ENCODE measurements at regions not wholly inside any gene's neighbourhood (a gene's known extent, or its start where the extent isn't known, plus 50 kb on each side); places are given as distances from the start of the nearest gene placed in this dataset.
"Not testable (repeated sequence)": the region's sequence is repeated elsewhere in the genome, so short reads cannot be mapped to it uniquely, and the experiment has no call there.

DNA sequence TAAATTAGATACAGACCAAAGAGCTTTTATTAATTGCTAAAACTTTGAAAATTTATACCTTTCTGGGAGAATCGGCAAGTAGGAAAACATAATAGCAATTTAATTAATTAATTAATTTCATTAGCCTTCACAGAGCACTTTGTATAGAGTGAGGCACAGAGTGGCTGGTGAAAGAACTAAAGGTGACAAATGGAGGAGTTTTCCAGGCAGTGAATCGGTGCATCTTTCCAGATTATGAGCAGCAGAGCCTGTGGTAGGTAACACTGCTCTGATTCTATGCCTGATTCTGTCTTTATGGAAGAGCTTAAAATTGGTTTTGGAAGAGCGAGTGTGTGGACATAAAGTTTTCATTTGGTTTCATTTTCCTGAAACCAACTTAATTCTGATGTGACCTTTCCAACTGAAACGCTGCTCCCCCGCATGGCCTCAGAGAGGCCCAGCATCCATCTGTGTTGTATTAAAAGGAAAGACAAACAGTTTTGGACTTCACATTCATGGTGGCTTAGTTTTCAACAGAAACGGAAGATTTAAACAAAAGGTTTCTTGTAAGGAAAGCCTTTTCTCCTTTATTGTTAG, 188.9 kb upstream of the RPS23 start:
- no peak for DNase-seq

DNA sequence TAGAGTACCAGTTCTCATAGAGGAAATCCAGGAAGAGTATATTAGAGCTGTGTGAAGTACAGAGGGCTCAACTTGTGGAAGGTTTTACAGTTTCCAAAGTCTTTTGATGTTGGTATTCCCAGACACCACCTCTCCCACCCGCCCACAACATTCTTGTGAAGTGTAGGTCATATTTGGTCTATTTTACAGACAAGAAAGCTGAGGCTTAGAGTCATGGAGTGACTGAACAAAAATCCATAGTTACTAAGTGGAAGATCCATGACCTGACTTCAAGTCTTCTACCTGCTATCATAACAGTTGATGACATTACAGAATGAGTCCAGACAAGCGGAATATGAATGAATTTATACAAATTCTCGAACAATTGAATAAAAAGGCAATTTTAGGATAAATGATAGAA, 187.1 kb upstream of the RPS23 start:
- no peak for DNase-seq

DNA sequence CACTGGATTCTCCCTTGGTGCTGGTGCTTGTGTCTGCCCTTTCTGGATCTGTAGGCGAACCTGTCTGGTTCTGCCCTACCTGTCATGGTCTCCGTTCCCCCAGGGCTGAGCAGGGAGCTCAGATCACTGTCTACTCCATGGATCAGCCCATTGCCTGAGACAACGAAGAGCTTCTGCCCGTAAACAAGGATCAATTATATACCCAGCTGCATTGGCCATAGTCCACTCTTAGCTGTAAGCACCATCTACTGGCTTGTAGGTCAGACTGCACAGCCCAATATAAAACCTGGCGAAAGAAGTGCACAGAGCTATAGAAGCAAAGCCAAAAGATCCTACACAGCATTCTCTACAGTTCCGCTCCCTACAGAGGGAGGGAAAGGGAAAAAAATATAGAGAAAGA, 181.5 kb upstream of the RPS23 start:
- no peak for DNase-seq

DNA sequence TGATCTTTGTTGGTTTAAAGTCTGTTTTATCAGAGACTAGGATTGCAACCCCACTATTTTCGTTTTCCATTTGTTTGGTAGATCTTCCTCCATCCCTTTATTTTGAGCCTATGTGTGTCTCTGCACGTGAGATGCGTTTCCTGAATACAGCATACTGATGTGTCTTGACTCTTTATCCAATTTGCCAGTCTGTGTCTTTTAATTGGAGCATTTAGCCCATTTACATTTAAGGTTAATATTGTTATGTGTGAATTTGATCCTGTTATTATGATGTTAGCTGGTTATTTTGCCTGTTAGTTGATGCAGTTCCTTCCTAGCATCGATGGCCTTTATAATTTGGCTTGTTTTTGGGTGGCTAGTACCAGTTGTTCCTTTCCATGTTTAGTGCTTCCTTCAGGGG, 177.2 kb upstream of the RPS23 start:
- not testable (repeated sequence) for DNase-seq

DNA sequence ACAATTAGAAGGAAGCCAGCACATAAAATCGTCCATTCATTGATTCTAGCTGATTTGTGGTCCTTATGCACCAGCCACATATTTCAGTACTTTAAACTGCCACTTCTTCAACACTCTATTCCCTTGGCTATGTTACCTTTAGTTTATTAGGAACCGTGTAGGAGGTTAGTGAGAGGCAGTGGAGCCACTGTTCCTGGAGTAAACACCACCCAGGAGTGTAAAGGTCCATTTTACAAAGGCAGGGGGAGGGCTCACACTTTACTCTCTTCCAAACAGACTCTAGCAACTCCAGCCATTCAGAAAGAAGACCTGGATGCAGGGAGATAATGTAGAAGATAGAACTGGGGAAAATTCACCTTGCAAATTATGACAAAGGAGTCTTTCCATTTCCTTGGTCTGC, 170.2 kb upstream of the RPS23 start:
- DNase-seq, result no peak

DNA sequence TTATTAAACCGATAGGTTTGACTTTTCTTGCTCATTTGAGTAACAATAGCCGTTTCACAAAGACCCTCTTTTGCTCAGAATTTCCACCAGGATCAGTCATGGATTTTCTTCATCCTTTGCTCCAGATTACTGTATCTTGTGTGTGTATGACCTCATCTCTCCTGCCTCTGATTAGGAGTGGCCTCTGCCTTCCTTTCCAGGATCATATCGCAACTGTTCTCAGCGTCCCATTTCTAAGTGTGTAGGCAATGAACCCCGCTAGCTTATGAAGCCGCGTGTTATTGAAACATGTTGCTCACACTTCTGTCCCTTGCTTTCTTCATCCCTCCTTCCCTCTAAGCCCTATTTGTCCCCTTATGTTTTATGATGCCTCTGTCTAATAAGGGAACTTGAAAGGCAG, 169.8 kb upstream of the RPS23 start:
- DNase-seq, result no peak

DNA sequence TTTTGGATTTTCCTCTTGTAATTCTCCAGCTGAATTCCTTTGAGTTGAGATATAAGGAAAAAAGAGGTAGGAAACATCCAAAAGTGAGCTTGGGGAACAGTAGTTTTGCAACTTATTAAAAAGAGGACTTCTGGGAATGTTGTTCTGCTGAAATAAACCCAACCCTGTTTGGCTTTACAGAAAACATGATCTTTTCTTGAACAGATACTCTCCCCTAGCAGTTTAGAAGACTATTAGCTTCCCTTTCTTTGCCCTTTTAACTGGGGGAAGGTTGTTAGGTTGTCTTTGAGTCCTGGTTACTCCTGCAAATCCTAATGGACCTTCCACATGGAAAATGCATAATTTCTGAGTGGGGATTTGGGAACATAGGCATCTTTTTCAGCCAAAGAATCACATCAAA, 168.7 kb upstream of the RPS23 start:
- no peak for DNase-seq

DNA sequence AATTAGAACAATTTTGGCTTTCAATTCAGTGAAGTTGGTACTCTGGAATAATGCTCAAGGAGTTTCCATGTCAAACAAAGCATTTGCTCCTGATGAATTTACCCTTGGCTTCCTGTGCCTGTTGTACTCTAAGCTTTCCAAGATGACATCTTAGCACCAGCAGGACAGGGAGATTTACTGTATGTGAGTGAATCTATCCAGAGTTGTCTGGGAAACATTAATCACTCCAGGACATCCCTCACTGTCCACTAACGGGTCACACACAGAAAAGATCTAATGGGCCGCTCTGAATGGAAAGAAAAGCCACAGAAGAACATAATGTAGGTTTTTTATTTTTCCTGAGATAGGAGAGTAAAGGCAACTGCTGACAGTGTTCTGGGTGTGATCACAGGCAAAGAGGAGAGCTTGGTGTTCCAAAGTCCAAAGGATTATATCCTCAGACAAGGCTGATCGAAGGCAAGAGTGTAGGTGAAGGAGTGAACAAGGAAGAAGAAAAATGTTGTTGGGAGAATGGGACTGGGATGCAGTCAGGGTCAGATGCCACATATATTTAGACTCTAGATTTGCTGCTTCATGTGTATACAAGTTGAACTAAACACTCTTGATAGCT, 167.7 kb upstream of the RPS23 start:
- DNase-seq, result no peak

DNA sequence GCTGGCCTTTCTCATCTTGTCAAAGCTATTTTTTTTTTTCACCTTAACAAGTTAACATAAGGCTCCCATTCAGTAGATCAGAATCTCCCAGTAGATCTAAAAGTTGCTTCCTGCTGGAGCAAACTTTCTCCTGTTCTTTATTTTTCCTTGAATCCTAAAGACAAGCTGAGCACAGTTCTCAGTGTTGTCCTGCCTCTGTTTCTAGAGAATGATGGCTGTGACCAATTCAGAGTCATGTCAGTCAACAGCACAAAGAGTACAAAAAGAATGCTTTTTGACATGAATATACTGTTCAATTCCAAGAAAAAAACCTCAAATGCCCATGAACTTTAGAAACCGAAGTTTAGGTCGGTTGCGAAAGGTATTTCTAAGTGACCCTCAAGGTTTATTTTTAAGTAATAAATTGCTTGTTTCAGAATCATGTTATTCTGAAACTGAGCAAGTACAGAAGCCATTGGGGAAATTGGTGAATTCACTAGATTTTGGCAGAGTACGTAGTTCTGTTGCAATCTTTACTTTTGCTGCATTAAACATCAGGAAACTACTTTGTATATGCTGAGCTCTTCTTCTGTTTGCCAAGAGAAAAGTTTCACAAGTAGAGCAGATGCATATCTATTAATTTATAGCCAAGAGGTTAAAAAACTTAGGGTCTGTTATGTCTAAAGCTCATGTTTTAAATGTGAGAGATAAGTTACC, 161.7 kb upstream of the RPS23 start:
- DNase-seq, result no peak

DNA sequence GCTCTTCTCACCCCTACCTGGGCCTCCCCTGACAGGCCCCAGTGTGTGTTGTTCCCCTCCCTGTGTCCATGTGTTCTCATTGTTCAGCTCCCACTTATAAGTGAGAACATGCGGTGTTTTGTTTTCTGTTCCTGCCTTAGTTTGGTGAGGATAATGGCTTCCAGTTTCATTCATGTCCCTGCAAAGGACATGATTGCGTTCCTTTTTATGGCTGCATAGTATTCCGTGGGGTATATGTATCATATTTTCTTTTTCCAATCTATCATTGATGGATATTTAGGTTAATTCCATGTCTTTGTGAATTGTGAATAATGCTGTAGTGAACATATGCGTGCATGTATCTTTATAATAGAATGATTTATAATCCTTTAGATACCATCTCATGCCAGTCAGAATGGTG, 159.4 kb upstream of the RPS23 start:
- DNase-seq, result not testable (repeated sequence)

DNA sequence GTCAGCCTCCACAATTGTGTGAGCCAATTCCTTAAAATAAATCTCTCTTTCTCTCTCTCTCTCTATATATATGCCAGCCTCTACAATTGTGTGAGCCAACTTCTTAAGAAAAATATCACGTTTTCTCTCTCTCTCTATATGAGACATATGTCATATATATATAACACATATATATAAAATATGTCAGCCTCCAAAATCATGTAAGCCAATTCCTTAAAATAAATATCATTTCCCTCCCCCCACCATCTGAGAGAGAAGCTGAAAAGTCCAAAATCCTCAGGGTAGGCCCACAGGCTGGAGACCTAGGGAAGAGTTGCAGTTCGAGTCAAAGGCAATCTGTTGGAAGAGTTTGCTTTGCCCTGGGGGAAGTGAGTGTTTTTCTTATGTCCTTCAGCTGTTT, 158.1 kb upstream of the RPS23 start:
- no peak for DNase-seq

DNA sequence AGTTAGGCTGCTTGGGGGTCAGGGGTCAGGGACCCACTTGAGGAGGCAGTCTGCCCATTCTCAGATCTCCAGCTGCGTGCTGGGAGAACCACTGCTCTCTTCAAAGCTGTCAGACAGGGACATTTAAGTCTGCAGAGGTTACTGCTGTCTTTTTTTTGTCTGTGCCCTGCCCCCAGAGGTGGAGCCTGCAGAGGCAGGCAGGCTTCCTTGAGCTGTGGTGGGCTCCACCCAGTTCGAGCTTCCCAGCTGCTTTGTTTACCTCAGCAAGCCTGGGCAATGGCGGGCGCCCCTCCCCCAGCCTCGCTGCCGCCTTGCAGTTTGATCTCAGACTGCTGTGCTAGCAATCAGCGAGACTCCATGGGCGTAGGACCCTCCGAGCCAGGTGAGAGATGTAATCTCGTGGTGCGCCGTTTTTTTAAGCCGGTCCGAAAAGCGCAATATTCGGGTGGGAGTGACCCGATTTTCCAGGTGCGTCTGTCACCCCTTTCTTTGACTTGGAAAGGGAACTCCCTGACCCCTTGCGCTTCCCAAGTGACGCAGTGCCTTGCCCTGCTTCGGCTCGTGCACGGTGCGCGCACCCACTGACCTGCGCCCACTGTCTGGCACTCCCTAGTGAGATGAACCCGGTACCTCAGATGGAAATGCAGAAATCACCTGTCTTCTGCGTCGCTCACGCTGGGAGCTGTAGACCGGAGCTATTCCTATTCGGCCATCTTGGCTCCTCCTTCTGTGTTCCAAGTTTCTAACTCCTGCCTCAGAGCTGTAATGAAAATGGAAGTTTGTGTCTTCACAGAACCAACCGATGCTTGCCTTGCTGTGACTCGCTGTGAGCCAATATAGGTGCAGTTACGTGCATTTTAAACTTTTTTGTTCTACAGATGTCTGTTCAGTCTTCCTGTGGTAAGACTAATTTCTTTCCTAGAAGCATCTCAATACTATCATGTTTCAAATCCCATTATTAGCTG, 156.8 kb upstream of the RPS23 start:
- not testable (repeated sequence) for DNase-seq

DNA sequence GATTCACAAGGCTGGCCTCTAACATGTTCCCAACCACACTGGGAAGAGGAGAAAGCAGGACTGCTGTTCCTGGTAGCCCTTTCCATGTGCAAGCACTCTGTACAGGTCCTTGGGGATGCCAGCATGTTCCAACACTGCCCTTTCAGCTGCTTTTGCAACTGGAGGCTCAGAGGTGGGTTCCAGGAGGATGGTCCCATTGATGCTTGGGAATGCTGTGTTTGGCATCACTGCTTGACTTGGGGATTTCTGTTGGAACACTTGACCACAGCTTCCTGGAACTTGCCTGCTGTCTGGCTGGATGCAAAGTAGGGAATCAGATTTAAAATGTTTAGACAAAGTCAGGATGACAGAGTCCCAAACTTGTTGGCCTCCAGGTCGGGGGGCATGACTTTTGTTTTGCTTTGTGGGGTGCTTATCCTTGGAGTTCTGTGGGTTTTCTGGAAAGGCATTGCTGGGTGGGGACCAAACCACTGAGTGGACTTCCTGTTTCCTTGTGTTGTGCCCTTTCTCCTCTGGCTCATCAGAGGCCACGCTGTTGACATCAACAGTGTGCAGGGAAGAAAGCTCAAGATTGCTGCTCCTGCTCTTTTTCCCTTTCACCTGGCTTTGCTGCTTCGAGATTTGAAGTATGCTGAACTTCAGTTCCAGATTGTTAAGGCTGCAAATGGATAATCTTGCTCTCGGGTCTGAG, 148.5 kb upstream of the RPS23 start:
- no peak for DNase-seq

DNA sequence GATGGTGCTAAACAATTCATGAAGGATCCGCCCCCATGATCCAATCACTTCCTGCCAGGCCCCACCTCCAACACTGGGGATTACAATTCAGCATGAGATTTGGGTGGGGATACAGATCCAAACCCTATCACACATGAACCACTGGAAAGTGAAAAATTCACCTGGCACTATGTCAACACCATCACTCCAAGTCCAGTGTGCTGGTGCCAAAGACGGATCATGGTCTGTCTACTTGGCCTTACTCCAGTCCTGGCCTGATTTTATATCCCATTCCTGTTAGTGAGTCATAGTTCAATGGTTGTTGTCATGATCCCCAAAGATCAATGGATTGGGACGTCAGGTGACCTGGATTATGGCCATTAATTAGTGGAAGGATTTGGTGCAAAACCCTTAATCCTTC, 147.4 kb upstream of the RPS23 start:
- DNase-seq, result no peak

DNA sequence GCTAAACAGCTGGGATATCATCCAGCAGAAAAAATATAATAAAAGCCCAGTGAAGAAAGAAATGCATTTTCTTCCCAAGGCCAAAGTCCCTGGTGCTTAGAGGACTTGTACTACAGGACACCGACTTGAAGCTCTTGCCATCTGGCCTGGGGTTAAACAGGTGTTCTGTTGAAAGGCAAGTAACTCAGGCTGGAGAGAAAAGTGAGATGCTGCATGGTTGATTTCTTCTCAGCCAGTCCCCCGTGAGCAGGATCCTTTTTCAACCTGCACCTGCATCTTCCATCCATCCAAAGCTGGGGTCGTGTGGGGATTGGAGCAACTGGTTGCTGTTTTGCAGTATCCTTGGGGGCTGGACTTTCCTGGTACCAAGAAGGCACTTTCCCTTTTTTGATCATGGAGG, 146.1 kb upstream of the RPS23 start:
- DNase-seq, result no peak

DNA sequence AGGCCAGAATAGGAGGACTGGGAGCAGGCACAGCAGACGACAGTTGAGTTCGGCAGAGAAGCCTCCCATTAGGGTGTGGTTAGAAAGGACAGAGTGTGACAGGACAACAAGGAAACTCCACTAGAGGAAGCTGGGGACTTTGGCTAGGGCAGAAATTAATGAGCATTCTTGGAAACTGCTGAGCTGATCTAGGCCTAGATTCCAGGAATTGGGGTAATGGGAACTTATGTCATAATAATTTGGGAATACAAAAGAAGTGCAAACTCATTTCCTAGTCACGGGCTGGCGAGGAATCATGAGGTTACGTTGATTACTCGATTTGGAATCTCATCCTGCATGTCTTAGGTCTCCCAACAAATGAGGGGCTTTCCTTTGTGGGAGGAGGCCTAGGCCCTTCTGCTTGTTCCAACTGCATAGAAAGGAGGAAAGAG, 144.6 kb upstream of the RPS23 start:
- no peak for DNase-seq

DNA sequence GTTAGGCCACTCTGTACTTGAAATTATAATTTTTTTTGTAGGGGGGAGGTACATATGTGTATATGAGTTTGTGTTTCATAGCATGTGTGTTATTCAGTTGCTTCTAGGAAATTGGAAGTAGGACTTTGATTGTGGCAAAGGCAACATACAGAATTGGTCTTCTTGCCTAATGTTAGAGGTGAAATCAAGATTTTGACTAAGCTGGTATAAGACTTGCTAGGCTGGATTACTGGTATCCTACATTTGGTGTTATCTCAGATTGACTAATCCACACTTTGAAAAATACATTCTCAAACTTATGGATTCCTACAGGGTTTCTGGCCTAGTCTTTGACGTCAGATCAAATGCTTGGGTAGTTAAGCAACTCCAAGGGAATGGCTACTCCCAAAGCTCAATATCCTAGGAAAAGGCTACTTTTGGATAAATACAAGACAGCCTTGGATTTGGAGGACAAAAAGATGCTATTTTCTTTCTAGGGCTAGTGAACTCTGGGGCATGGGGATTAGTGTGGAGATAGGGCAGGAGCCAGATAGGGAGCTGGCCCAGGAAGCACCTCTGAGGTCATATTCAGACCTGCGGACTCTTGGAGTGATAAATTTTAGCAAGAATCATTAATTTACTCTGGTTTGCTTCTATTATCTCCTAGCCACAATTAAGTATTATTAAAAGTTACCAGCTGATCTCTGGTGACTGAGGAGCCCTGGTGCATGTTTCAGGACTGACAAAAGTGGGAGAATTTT, 144.0 kb upstream of the RPS23 start:
- no peak for DNase-seq

DNA sequence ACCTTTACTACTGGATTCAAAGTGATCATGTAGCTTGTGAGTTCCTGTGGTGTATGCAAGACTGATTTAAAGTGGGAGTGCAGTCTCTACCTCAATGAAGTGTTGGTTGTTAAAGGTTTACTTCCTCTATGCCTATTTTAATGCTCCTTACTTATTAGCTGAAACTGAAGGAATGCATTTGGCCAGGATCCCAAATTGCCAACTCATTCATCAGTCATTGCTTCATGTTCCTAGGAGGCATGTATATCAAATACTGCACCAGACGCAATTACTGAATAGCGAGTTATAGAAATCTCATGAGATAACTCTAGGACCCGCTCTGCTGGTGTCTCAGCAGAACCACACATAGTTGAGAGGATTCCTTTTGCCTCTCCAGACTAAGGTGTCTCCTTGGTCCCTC, 143.0 kb upstream of the RPS23 start:
- DNase-seq, result no peak

DNA sequence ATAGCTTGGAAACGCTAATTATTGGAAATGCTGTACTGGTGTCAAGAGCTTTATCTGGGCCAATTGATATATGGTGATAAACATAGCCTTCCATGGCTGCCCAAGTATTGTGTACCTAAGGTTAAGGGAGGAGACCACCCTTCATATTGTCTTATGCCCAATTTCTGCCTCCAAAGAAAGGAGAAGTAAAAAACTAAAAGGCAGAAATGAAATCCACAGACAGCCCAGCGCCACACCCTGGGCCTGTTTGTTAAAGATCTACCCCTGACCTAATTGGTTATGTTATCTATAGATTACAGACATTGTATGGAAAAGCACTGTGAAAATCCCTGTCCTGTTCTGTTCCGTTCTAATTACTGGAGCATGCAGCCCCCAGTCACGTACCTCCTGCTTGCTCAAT, 142.4 kb upstream of the RPS23 start:
- DNase-seq, result not testable (repeated sequence)

DNA sequence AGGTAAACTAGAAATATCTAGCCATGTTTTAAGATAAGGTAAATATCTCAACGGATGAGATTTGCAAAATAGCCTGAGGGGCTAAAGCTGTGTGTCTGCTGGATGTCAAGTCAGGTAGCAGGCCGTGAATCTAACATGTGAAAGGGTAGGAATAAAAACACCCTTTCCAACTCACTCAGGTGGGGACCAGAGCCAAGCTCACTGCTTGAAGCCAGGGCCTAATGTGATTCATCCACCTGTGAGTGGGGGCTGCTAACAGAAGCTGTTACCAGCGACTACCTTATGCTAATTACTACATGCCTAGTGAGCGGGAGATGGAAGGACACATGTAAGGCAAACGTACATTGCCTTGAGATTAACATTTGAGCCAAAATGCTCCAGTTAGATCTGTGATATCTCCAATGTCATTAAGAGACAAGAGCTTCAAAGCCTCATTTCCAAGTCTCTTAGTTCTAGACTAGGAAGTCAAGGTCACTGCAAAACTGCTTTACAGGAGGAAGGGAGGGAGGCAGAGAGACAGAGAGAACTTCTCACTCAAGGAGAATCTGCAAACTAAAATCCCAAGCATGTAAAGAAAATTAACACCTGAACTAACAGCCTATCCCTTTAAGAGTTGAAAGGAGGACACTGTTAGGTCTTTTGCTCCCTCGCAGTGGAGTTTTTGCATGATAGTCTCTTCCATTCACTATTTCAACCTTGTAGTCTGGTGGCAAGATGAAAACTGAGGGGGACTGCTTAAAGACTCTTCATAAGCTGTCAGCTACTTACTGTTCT, 141.6 kb upstream of the RPS23 start:
- no peak for DNase-seq

DNA sequence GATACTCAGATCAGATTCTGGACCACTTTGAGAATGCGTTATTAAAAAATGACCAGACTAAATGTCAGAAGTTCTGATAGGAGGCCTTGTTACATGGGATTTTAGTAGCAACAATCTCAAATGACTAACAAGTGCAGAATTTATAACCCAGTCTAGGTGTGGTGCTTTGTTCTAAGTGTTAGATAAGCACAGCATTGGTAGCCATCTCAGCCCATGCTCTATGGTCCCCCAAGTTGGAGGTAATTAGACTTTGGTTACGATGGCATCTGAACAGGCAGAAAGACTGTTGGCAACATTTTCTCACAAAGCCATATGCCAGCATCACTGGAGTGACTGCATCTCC, 140.4 kb upstream of the RPS23 start:
- no peak for DNase-seq
